PC-9 (cell line): ENCODE measurements at regions not wholly inside any gene's neighbourhood (a gene's known extent, or its start where the extent isn't known, plus 50 kb on each side); places are given as distances from the start of the nearest gene placed in this dataset.

ENCODE experiments used
- CTCF ChIP-seq: fragments of 200-600 bp; sonication (generic); conservative IDR thresholded peaks from 2 replicates; pipeline ENCODE4 v1.6.1; 2017; ENCODE audit warnings: mixed run types, antibody characterized with exemption, mild to moderate bottlenecking, moderate library complexity
- EZH2 ChIP-seq: fragments of 200-600 bp; sonication (generic); IDR thresholded peaks from 2 replicates; pipeline ENCODE4 v1.8.0; 2017; ENCODE audit warnings: antibody characterized with exemption, low read depth

- no peak for TF ChIP-seq CTCF
- TF ChIP-seq EZH2: no peak
Observed at GRCh38 chr4:123784626-123785025, 388.0 kb downstream of the SPRY1 start.
